ENCODE measurements at regions not wholly inside any gene's neighbourhood (a gene's known extent, or its start where the extent isn't known, plus 50 kb on each side); places are given as distances from the start of the nearest gene placed in this dataset.

DNA sequence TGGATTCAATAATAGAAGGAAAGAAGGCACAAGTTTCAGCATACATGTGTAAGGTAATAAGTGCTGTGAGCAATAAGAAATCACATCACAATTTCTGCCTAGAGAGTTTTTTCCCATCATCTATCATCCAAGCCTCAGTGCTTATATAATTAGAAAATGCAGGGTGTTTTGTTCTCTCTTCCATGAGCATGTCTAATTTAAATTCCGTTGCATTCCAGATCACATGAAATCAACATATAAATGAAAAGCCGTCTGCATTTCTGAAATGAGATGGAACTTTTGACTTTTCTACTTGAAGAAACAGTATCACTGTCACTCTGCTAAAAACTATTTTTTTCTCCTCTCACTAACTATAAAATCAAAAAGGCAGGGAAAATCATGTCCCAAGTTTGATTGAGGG is 74.5 kb upstream of the CD2AP start:
- Histone ChIP-seq H3F3A (ENCODE audit: insufficient read depth) (no peaks in the 10 kb centered on the region), H4K20me1 (ENCODE audit: low read depth, low read length) (no peaks in the 10 kb centered on the region), H3K27ac (ENCODE audit: low read depth, low read length) (no peak overlapping the region), H3K9me3 (ENCODE audit: insufficient read depth, low read length) (no peaks in the 10 kb centered on the region), H3K9me2 (replicated peaks; ENCODE audit: insufficient read depth, low read length) (no peaks in the 10 kb centered on the region), H3K79me2 (ENCODE audit: insufficient read depth, low read length) (no peaks in the 10 kb centered on the region), H2AFZ (ENCODE audit: low read depth, low read length, severe bottlenecking) (no peak overlapping the region), H3K27me3 (ENCODE audit: low read length) (no peaks in the 10 kb centered on the region), H3K36me3 (ENCODE audit: low read length) (no peaks in the 10 kb centered on the region), H3K4me3 (ENCODE audit: insufficient read depth, low read length, poor library complexity, severe bottlenecking) (no peak overlapping the region), H3K9ac (ENCODE audit: low read length) (no peak overlapping the region), H3K4me2 (ENCODE audit: low read depth, low read length, poor library complexity, severe bottlenecking) (no peak overlapping the region)
- no peak for TF ChIP-seq EZH2phosphoT487 (conservative IDR thresholded peaks at IDR 0.05; ENCODE audit: low read length)

DNA sequence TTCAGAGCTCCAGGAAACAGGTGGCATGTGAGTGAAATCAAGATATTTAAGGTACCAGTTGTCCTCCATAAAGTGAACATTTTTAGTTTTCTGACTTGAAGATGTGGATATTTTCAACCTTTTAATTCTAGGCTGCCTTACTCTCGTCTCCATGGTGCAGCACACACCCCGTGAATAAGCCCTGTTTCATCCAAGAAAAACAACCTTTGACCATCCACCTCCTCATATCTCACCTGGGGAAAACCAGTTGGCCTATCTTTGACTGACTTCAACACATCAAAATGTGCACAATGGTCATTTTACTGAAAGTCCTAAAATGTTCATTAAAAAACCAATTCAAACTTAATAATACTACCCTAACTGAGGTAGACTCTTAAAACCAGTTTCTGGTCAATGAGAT is 73.8 kb upstream of the CD2AP start:
- H2AFZ ChIP-seq (ENCODE audit: low read depth, low read length, severe bottlenecking): no peak overlapping the region

DNA sequence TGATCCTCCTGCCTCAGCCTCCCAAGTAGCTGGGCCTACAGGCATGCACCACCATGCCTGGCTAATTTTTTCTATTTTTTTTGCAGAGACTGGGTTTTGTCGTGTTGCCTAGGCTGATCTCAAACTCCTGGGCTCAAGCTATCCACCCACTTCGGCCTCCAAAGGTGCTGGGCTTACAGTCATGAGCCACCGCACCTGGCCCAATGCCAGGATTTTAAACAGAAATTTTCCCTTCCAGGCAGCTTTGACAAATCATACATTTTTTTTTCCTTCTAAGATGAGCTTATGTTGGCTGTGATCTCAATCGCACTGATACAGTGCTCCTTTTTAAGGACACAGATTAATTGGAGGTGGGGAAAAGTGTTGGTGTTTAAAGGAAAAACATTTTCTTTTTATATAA is 73.2 kb upstream of the CD2AP start:
- Histone ChIP-seq H3F3A (ENCODE audit: insufficient read depth) (no peaks in the 10 kb centered on the region), H3K27me3 (ENCODE audit: low read length) (no peaks in the 10 kb centered on the region), H4K20me1 (ENCODE audit: low read depth, low read length) (no peaks in the 10 kb centered on the region), H3K36me3 (ENCODE audit: low read length) (no peaks in the 10 kb centered on the region), H3K9me3 (ENCODE audit: insufficient read depth, low read length) (no peaks in the 10 kb centered on the region), H3K27ac (ENCODE audit: low read depth, low read length) (no peak overlapping the region), H2AFZ (ENCODE audit: low read depth, low read length, severe bottlenecking) (no peak overlapping the region), H3K9me2 (replicated peaks; ENCODE audit: insufficient read depth, low read length) (no peaks in the 10 kb centered on the region), H3K9ac (ENCODE audit: low read length) (no peak overlapping the region), H3K79me2 (ENCODE audit: insufficient read depth, low read length) (no peaks in the 10 kb centered on the region), H3K4me2 (ENCODE audit: low read depth, low read length, poor library complexity, severe bottlenecking) (no peak overlapping the region), H3K4me3 (ENCODE audit: insufficient read depth, low read length, poor library complexity, severe bottlenecking) (no peak overlapping the region)
- TF ChIP-seq, protein P1, sequence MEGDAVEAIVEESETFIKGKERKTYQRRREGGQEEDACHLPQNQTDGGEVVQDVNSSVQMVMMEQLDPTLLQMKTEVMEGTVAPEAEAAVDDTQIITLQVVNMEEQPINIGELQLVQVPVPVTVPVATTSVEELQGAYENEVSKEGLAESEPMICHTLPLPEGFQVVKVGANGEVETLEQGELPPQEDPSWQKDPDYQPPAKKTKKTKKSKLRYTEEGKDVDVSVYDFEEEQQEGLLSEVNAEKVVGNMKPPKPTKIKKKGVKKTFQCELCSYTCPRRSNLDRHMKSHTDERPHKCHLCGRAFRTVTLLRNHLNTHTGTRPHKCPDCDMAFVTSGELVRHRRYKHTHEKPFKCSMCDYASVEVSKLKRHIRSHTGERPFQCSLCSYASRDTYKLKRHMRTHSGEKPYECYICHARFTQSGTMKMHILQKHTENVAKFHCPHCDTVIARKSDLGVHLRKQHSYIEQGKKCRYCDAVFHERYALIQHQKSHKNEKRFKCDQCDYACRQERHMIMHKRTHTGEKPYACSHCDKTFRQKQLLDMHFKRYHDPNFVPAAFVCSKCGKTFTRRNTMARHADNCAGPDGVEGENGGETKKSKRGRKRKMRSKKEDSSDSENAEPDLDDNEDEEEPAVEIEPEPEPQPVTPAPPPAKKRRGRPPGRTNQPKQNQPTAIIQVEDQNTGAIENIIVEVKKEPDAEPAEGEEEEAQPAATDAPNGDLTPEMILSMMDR (IDR thresholded peaks at IDR 0.05; ENCODE audit: insufficient read depth, low read length, poor library complexity, severe bottlenecking): no peak
- TF ChIP-seq EZH2phosphoT487 (conservative IDR thresholded peaks at IDR 0.05; ENCODE audit: low read length): no peak

More for the DNA sequence above, 73.8 kb upstream of the CD2AP start:
- Histone ChIP-seq H4K20me1 (ENCODE audit: low read depth, low read length) (no peaks in the 10 kb centered on the region), H3K4me2 (ENCODE audit: low read depth, low read length, poor library complexity, severe bottlenecking) (no peak overlapping the region), H3K79me2 (ENCODE audit: insufficient read depth, low read length) (no peaks in the 10 kb centered on the region), H3K9me3 (ENCODE audit: insufficient read depth, low read length) (no peaks in the 10 kb centered on the region), H3K9ac (ENCODE audit: low read length) (no peak overlapping the region), H3F3A (ENCODE audit: insufficient read depth) (no peaks in the 10 kb centered on the region), H3K36me3 (ENCODE audit: low read length) (no peaks in the 10 kb centered on the region), H3K27ac (ENCODE audit: low read depth, low read length) (no peak overlapping the region), H3K4me3 (ENCODE audit: insufficient read depth, low read length, poor library complexity, severe bottlenecking) (no peak overlapping the region), H3K27me3 (ENCODE audit: low read length) (no peaks in the 10 kb centered on the region), H3K9me2 (replicated peaks; ENCODE audit: insufficient read depth, low read length) (no peaks in the 10 kb centered on the region)
- TF ChIP-seq, protein P1 (IDR thresholded peaks at IDR 0.05; ENCODE audit: insufficient read depth, low read length, poor library complexity, severe bottlenecking): no peak
- TF ChIP-seq EZH2phosphoT487 (conservative IDR thresholded peaks at IDR 0.05; ENCODE audit: low read length): no peak

DNA sequence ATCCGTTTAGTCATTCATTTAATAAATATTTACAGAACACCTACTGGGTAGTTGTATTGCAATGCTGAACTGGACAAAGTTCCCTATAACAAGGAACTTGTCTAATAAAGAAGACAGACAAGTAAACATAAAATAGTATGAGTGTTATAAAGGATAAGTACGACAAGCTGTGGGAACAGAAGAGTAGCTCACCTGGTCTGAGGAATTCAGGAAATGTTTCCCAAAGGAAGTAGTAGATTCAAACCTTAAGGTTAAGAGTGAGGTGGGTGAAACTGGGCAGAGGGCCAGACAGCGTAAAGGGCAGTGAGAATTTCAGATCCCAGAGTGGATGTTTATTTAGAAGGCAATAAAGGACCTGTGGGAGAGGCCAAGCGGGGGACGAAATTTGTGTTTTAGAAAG is 72.3 kb upstream of the CD2AP start:
- Histone ChIP-seq H2AFZ (ENCODE audit: low read depth, low read length, severe bottlenecking) (no peak overlapping the region), H3K27ac (ENCODE audit: low read depth, low read length) (no peak overlapping the region), H3F3A (ENCODE audit: insufficient read depth) (no peaks in the 10 kb centered on the region), H3K9me3 (ENCODE audit: insufficient read depth, low read length) (no peaks in the 10 kb centered on the region), H3K4me3 (ENCODE audit: insufficient read depth, low read length, poor library complexity, severe bottlenecking) (no peak overlapping the region), H3K27me3 (ENCODE audit: low read length) (no peaks in the 10 kb centered on the region), H3K79me2 (ENCODE audit: insufficient read depth, low read length) (no peaks in the 10 kb centered on the region), H3K9me2 (replicated peaks; ENCODE audit: insufficient read depth, low read length) (no peaks in the 10 kb centered on the region), H3K9ac (ENCODE audit: low read length) (no peak overlapping the region), H3K4me2 (ENCODE audit: low read depth, low read length, poor library complexity, severe bottlenecking) (no peak overlapping the region), H3K36me3 (ENCODE audit: low read length) (no peaks in the 10 kb centered on the region), H4K20me1 (ENCODE audit: low read depth, low read length) (no peaks in the 10 kb centered on the region)
- no peak for TF ChIP-seq EZH2phosphoT487 (conservative IDR thresholded peaks at IDR 0.05; ENCODE audit: low read length)
- TF ChIP-seq, protein P1 (IDR thresholded peaks at IDR 0.05; ENCODE audit: insufficient read depth, low read length, poor library complexity, severe bottlenecking): no peak

All from SU-DHL-6 (cell line).